Nephron progenitor cell (in vitro differentiated cells): ENCODE measurements at regions not wholly inside any gene's neighbourhood (a gene's known extent, or its start where the extent isn't known, plus 50 kb on each side); places are given as distances from the start of the nearest gene placed in this dataset.

Experiments
- DNase-seq: peaks from one replicate; pipeline ENCODE4 v3.0.0; 2021
- H3K27ac Mint-ChIP-seq: 2 replicates; pipeline ENCODE4 v1.8.0; 2021; ENCODE audit warnings: mild to moderate bottlenecking, moderate library complexity, mixed read lengths
- H3K27me3 Mint-ChIP-seq: 2 replicates; pipeline ENCODE4 v1.8.0; 2021; ENCODE audit warnings: mild to moderate bottlenecking, low read depth, mixed read lengths; ENCODE audit not compliant: poor library complexity
- H3K36me3 Mint-ChIP-seq: 2 replicates; pipeline ENCODE4 v1.8.0; 2021; ENCODE audit warnings: low read depth, mixed read lengths
- H3K4me1 Mint-ChIP-seq: 2 replicates; pipeline ENCODE4 v1.8.0; 2021; ENCODE audit warnings: mixed read lengths
- H3K4me3 Mint-ChIP-seq: 2 replicates; pipeline ENCODE4 v1.8.0; 2021; ENCODE audit warnings: mild to moderate bottlenecking, moderate library complexity, mixed read lengths
- H3K9me3 Mint-ChIP-seq: 2 replicates; pipeline ENCODE4 v1.8.0; 2021; ENCODE audit warnings: mild to moderate bottlenecking, moderate library complexity, mixed read lengths
- CTCF ChIP-seq: fragments of 200-600 bp; sonication (generic); IDR thresholded peaks from 2 replicates; pipeline ENCODE4 v1.5.0; 2021; ENCODE audit warnings: antibody characterized with exemption

GRCh38 chr1:143625886-143626285 lies 345.9 kb downstream of the FAM72C start:
- H3K27ac Mint-ChIP-seq, result no peak overlapping the region
- H3K4me3 Mint-ChIP-seq, result no peak overlapping the region
- no peaks in the 10 kb centered on the region for H3K4me1 Mint-ChIP-seq
- TF ChIP-seq CTCF, result no peak
- no peak for DNase-seq
- no peaks in the 10 kb centered on the region for H3K27me3 Mint-ChIP-seq
- H3K9me3 Mint-ChIP-seq, result peaks cover 76% of the 10 kb centered on the region
- no peaks in the 10 kb centered on the region for H3K36me3 Mint-ChIP-seq

- Mint-ChIP-seq H3K9me3 (peaks cover 76% of the 10 kb centered on the region), H3K27ac (no peak overlapping the region), H3K36me3 (no peaks in the 10 kb centered on the region), H3K4me3 (no peak overlapping the region), H3K4me1 (no peaks in the 10 kb centered on the region), H3K27me3 (no peaks in the 10 kb centered on the region)
- DNase-seq, result no peak
- TF ChIP-seq CTCF, result no peak
Measured at GRCh38 chr1:143619851-143620250, 351.9 kb downstream of the FAM72C start.

- H3K4me1 Mint-ChIP-seq, result no peaks in the 10 kb centered on the region
- no peak overlapping the region for H3K27ac Mint-ChIP-seq
- H3K4me3 Mint-ChIP-seq, result no peak overlapping the region
- no peaks in the 10 kb centered on the region for H3K36me3 Mint-ChIP-seq
- no peak for DNase-seq
- no peak for TF ChIP-seq CTCF
- peaks cover 95% of the 10 kb centered on the region for H3K9me3 Mint-ChIP-seq
- no peaks in the 10 kb centered on the region for H3K27me3 Mint-ChIP-seq
Measured at GRCh38 chr1:143611159-143611558, 360.6 kb downstream of the FAM72C start.

DNA sequence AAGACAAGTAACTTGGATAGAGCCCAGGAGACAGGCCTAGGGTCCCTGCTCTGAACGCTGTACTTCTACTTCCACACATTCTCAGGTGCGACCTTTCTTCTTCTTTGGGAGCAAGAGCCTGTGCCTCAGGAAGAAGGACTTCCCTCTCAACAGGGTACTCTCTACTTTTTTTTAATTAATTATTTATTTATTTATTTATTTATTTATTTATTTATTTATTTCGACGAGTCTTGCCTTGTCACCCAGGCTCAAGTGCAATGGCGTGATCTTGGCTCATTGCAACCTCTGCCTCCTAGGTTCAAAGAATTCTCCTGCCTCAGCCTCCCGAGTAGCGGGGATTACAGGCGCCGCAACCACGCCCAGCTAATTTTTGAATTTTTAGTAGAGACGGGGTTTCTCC lies 361.6 kb downstream of the FAM72C start:
- Mint-ChIP-seq H3K27me3 (no peaks in the 10 kb centered on the region), H3K4me1 (no peaks in the 10 kb centered on the region), H3K9me3 (peaks cover 93% of the 10 kb centered on the region), H3K36me3 (no peaks in the 10 kb centered on the region), H3K4me3 (no peak overlapping the region), H3K27ac (no peak overlapping the region)
- no peak for DNase-seq
- TF ChIP-seq CTCF, result no peak

- TF ChIP-seq CTCF, result no peak
- Mint-ChIP-seq H3K27ac (no peak overlapping the region), H3K36me3 (no peaks in the 10 kb centered on the region), H3K27me3 (no peaks in the 10 kb centered on the region), H3K9me3 (peaks cover 98% of the 10 kb centered on the region), H3K4me1 (no peaks in the 10 kb centered on the region), H3K4me3 (no peak overlapping the region)
- DNase-seq, result no peak
Measured at GRCh38 chr1:143604887-143605286, 366.9 kb downstream of the FAM72C start.

DNA sequence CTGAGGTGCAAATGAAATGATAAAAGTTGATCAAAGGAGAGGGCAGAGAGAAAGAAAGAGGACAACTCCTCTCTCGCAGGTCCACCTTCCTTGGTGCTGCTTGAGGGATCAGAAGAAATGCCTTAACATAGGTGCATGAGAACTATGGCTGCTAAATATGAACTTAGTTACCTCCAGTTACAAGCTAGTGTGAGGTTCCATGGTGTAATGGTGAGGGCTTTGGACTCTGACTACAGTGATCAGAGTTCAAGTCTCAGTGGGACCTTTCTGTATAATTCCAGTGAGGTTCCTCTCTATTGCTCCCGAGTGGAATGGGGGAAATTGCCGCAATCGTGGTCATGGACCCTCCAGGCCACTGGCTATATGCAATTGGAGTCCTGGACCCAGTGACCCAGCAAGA lies 387.3 kb downstream of the FAM72C start:
- Mint-ChIP-seq H3K4me3 (no peak overlapping the region), H3K36me3 (no peaks in the 10 kb centered on the region), H3K27me3 (peaks cover 6% of the 10 kb centered on the region), H3K27ac (no peak overlapping the region), H3K9me3 (peaks cover 93% of the 10 kb centered on the region), H3K4me1 (no peaks in the 10 kb centered on the region)
- no peak for TF ChIP-seq CTCF
- no peak for DNase-seq
